OCI-LY3 (cell line): ENCODE measurements at regions not wholly inside any gene's neighbourhood (a gene's known extent, or its start where the extent isn't known, plus 50 kb on each side); places are given as distances from the start of the nearest gene placed in this dataset.

ENCODE experiments used
- CTCF ChIP-seq: fragments of 200-600, 300-600 bp; sonication (generic); IDR thresholded peaks from 2 replicates; pipeline ENCODE4 v1.5.1; 2014; ENCODE audit warnings: antibody characterized with exemption, low read length, low read depth
- EZH2phosphoT487 ChIP-seq: fragments of 200-600 bp; shearing (Covaris generic); IDR thresholded peaks from 2 replicates; pipeline ENCODE4 v1.6.1; 2018; ENCODE audit warnings: antibody characterized with exemption, mixed run types, low read depth

DNA sequence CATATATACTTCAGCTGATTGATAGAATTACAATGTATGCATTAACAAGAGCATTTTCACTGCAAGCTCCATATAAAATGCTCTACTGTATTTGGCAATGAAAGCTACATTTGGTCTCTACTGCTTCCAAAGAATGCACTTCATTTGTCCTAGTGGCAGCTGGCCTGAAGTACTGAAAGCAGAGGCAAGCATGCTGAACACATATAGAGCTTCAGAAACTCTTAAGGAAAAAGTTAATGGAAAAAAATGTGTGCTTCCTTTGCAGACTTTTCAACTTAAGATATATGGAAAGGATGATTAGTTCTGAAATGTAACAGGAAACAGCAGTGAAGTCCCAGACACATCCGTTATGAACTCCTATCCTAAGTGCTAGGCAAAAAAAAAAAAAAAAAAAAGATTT lies 537.1 kb upstream of the POM121L12 start:
- TF ChIP-seq CTCF (no peak), EZH2phosphoT487 (no peak)
